ENCODE measurements at regions not wholly inside any gene's neighbourhood (a gene's known extent, or its start where the extent isn't known, plus 50 kb on each side); places are given as distances from the start of the nearest gene placed in this dataset.

DNA sequence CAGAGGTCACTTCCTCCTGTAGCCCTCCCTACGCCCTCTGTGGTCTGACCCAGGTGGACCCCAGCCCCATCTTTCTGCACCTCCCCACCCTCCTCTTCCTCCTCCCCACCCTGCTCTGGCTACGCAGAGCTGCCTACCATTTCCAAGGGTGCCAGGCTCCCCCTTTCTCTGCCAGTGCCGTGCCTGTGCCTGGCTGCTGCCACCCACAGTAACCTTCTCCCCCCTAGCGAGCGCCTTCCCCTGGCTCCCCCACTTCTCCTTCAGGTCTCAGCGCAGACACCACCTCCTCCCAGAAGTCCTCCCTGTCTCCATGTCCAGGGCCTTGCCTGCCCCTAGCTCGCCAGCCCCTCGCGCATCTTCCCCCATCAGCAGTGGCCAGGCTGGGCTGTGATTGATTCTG, 471.5 kb downstream of the PTPRU start:
- no peak overlapping the region for H3K4me3 ChIP-seq
- H3K27me3 ChIP-seq (ENCODE audit: control insufficient read depth in 3 of 3, insufficient read depth in 3 of 3, low read length in 2 of 3), result peaks cover 0 to 19% (median 8%) of the 10 kb centered on the region in 3 donors
- ATAC-seq (ENCODE audit: insufficient read depth, low FRiP score) (no peak), DNase-seq (no peak)
- no peaks in the 10 kb centered on the region for H3K36me3 ChIP-seq (ENCODE audit: control insufficient read depth in 4 of 4, insufficient read depth in 4 of 4, low read length in 4 of 4)
- WGBS, 2 donors, result 86 to 91% methylated on average over 9 of the region's 9 CpGs
- no peak overlapping the region for H3K9ac ChIP-seq (ENCODE audit: insufficient read depth in 1 of 2, low read length in 2 of 2)
- H3K4me1 ChIP-seq (ENCODE audit: control insufficient read depth in 5 of 5, insufficient read depth in 5 of 5, low read length in 5 of 5), result no peaks in the 10 kb centered on the region
- TF ChIP-seq, protein P1, sequence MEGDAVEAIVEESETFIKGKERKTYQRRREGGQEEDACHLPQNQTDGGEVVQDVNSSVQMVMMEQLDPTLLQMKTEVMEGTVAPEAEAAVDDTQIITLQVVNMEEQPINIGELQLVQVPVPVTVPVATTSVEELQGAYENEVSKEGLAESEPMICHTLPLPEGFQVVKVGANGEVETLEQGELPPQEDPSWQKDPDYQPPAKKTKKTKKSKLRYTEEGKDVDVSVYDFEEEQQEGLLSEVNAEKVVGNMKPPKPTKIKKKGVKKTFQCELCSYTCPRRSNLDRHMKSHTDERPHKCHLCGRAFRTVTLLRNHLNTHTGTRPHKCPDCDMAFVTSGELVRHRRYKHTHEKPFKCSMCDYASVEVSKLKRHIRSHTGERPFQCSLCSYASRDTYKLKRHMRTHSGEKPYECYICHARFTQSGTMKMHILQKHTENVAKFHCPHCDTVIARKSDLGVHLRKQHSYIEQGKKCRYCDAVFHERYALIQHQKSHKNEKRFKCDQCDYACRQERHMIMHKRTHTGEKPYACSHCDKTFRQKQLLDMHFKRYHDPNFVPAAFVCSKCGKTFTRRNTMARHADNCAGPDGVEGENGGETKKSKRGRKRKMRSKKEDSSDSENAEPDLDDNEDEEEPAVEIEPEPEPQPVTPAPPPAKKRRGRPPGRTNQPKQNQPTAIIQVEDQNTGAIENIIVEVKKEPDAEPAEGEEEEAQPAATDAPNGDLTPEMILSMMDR (IDR thresholded peaks at IDR 0.05; ENCODE audit: control extremely low read depth, extremely low read depth), result no peak
- no peak overlapping the region for H3K27ac ChIP-seq (ENCODE audit: low read depth in 1 of 2, low read length in 1 of 2)
- H3K9me3 ChIP-seq (ENCODE audit: control insufficient read depth in 4 of 4, insufficient read depth in 3 of 4, low read length in 3 of 4), result no peaks in the 10 kb centered on the region

DNA sequence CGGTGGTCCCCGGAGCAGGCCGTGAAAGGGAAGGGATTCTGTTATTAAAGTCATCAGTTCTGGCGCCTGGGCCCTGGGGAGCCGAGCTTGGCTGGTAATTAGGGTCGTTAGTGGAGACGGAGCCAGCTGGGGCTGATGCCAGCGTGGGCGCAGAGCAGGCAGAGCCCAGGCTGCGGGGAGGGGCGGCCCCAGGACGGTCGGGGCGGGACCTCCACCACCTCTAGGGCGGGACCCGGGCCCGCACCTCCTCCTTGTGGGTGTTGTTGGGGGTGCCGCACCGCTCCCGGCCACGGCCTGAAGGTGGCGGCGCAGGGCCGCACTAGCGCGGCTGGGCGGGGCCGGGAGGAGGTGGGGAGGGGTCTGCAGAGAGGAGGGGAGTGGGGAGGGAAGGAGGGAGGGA, 470.6 kb downstream of the PTPRU start:
- Histone ChIP-seq H3K27ac (ENCODE audit: low read depth in 1 of 2, low read length in 1 of 2) (no peak overlapping the region), H3K27me3 (ENCODE audit: control insufficient read depth in 3 of 3, insufficient read depth in 3 of 3, low read length in 2 of 3) (peaks cover 0 to 19% (median 8%) of the 10 kb centered on the region in 3 donors), H3K9me3 (ENCODE audit: control insufficient read depth in 4 of 4, insufficient read depth in 3 of 4, low read length in 3 of 4) (no peaks in the 10 kb centered on the region), H3K36me3 (ENCODE audit: control insufficient read depth in 4 of 4, insufficient read depth in 4 of 4, low read length in 4 of 4) (no peaks in the 10 kb centered on the region), H3K4me1 (ENCODE audit: control insufficient read depth in 5 of 5, insufficient read depth in 5 of 5, low read length in 5 of 5) (no peaks in the 10 kb centered on the region), H3K9ac (ENCODE audit: insufficient read depth in 1 of 2, low read length in 2 of 2) (no peak overlapping the region), H3K4me3 (no peak overlapping the region)
- ATAC-seq (ENCODE audit: insufficient read depth, low FRiP score) (no peak), DNase-seq (peak in 1 of 3 donors; percentile 18)
- TF ChIP-seq, protein P1 (IDR thresholded peaks at IDR 0.05; ENCODE audit: control extremely low read depth, extremely low read depth), result no peak
- 1 to 3% methylated on average over 17 to 28 of the region's 28 CpGs for WGBS, 2 donors

DNA sequence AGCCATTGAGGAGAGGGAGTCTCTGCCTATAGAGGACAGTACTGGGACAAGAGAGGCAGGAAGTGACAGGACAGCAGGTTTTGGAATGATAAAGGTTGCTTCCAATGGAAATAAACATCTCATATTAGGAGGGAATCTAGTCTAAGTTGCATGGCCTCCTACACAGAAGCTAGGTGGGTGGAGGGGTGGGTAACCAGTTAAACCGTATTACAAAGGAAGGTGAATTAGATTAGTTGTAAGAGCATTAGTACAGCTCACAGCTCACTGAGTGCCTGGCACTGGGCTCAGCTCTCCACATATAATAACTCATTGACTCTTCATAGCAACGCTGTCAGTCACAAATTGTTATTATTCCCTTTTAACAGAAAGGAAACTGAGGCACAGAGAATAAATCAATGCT, 468.1 kb downstream of the PTPRU start:
- no peak overlapping the region for H3K9ac ChIP-seq (ENCODE audit: insufficient read depth in 1 of 2, low read length in 2 of 2)
- no peak overlapping the region for H3K27ac ChIP-seq (ENCODE audit: low read depth in 1 of 2, low read length in 1 of 2)
- H3K4me1 ChIP-seq (ENCODE audit: control insufficient read depth in 5 of 5, insufficient read depth in 5 of 5, low read length in 5 of 5), result no peaks in the 10 kb centered on the region
- no peaks in the 10 kb centered on the region for H3K9me3 ChIP-seq (ENCODE audit: control insufficient read depth in 4 of 4, insufficient read depth in 3 of 4, low read length in 3 of 4)
- TF ChIP-seq, protein P1 (IDR thresholded peaks at IDR 0.05; ENCODE audit: control extremely low read depth, extremely low read depth), result no peak
- ATAC-seq (ENCODE audit: insufficient read depth, low FRiP score), result no peak
- DNase-seq, result no peak
- no peak overlapping the region for H3K4me3 ChIP-seq
- H3K27me3 ChIP-seq (ENCODE audit: control insufficient read depth in 3 of 3, insufficient read depth in 3 of 3, low read length in 2 of 3), result peaks cover 0 to 19% (median 10%) of the 10 kb centered on the region in 3 donors
- 68 to 73% methylated on average over 2 of the region's 2 CpGs for WGBS, 2 donors
- no peaks in the 10 kb centered on the region for H3K36me3 ChIP-seq (ENCODE audit: control insufficient read depth in 4 of 4, insufficient read depth in 4 of 4, low read length in 4 of 4)
